NOMO-1 (cell line): ENCODE measurements at regions not wholly inside any gene's neighbourhood (a gene's known extent, or its start where the extent isn't known, plus 50 kb on each side); places are given as distances from the start of the nearest gene placed in this dataset.
"Not testable (repeated sequence)": the region's sequence is repeated elsewhere in the genome, so short reads cannot be mapped to it uniquely, and the experiment has no call there.

ENCODE experiments used
- DNase-seq, 2 experiments: peaks; one replicate each; lab custom pipeline; 2025; ENCODE audit not compliant: unreplicated experiment in 2 of 2; lab: John Stamatoyannopoulos, UW

DNA sequence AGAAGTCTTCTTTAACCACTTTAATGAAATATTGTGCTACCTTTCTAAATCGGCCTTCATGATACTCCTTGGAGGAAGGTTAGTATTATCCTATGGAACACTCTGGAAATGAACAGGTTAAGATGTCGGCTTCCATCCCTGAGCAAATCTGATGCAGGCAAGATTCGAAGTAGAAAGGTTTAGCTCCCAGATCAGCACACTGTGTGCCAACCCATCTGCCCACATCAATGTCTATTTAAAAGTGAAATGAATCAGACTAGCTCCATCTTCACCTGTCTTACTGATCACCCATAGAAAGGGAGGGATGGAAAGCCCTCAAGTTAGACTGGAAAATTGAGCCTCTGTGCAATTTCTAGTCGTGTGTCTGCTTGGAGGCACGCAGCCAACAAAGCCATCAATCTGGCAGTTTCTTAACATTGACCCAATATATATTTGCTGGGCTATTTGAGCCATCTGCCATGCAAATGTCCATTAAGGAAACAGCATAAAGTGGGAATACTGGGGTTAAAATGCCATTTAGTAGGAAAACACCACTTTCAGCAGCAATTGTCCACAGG is 506.1 kb downstream of the RMST start:
- DNase-seq, result no peak

DNA sequence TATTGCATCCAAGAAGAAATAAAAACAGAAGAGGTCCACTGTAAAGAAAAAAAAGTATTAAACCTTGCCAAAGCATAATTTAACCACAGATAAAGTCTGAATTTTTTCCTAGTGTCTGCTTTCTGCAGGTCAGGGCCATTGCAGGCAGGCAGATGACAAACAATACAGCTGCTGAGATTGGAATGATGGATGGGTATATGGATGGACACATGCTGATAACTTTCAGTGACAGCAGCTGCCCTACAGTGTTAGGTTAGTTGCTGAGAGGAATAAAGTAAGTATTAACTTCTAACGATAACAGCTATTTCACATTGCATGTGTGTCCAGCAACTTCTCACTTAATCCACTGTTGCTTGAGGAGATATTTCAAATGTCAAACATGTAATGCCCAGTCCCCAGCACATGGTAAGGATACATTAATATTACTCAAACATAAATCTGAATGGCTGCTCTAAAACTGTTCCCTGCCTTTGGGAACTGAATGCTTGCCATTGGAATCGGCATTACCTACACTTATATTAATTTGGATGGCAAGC is 515.3 kb downstream of the RMST start:
- no peak for DNase-seq

DNA sequence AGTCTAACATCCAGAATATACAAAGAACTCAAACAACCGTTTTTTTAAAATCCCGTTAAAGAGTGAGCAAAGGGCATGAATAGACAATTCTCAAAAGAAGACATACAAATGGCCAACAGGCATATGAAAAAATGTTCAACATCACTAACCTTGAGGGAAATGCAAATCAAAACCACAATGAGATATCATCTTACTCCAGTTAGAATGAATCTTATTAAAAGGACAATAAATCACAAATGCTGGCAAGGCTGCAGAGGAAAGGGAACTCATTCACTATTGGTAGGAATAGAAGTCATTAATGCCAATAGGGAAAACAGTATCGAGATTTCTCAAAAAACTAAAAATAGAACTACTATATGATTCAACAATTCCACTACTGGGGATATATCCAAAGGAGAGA is 520.1 kb downstream of the RMST start:
- no peak for DNase-seq

DNA sequence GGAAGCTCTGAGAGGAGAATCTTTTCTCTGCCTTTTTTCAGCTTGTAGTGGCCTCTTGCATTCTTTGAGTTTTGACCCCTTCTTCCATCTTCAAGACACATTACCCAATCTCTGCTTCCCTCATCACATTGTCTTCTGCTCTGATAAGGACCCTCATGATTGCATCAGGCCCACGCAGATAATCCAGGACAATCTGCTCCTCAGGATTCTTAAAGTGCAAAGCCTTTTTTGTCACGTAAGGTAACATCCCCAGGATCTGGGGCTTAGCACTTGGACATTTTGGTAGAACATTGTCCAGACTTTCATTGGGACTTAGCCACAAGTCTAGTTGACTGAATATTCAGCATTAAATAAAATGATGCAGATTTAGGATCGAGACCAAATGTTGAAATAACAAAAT is 521.2 kb downstream of the RMST start:
- DNase-seq, result no peak

DNA sequence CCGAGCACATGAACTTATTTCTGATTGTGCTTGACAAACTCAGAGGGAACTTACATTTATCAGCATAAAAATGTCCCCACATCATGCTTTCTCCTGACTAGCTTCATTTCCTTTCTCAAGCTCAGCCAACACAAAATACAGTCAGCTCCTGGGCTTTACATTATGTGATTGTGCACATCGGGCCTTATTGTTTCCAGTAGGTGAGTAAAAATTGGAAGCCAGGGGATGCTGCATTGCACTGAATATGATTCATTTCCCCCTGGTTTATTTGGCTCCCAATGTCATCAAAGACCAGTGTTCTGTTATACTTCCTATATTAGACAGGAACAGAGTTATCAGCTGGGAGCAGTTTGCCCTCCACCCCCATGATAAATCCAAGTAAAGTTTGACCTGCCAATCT is 521.8 kb downstream of the RMST start:
- no peak for DNase-seq

DNA sequence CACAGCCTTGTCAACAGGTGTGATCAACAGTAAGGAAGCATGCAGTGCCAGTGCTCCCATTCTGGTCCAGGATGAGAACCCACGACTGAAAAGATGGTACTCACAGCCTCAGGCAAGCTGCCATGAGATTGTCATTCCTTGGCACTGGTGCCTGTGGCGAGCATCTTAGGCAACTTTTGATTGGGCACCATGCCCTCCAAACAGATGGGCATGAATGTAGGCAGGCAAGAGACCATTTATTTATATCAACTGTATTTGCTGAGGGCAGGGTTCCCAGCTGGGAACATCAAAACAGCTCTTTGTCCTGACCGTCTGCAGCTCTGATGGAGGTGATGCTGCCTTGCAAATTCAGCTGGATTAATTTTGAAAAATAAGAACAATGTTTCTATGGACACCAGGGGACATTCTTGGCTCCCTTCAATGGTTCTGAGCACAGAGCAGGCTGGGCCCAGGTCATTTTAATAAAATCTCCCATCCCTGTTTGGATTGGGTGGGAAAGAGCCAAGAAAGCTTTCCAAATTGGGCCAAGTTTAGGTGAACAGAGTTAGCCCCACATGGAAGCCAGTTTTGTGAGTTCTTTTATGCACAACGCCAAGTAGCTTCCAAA is 522.5 kb downstream of the RMST start:
- no peak for DNase-seq

DNA sequence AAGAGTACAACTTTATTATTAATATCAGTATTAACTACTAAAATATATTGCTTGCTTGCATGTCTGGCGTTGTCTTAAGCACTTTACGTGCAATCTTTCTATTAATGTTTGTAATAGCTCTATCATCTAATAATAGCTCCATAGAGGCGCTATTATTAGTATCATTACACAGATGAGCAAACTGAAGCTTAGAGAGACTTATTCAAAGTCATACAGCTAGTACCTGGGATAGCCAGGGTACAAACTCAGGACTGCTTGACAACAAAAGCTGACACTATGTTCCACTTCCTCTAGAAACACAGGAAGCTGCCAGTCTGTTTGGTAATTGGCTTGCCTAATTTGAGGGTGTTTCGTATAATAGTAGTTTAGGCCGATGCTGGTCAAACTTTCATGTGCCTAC is 523.2 kb downstream of the RMST start:
- DNase-seq, result no peak

DNA sequence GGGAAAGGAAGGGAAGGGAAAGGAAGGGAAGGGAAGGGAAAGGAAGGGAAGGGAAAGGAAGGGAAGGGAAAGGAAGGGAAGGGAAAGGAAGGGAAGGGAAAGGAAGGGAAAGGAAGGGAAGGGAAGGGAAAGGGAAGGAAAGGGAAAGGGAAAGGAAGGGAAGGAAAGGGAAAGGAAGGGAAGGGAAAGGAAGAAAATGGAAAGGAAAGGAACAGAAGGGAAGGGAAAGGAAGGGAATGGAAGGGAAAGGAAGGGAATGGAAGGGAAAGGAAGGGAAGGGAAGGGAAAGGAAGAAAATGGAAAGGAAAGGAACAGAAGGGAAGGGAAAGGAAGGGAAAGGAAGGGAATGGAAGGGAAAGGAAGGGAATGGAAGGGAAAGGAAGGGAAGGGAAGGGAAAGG is 526.0 kb downstream of the RMST start:
- not testable (repeated sequence) for DNase-seq

DNA sequence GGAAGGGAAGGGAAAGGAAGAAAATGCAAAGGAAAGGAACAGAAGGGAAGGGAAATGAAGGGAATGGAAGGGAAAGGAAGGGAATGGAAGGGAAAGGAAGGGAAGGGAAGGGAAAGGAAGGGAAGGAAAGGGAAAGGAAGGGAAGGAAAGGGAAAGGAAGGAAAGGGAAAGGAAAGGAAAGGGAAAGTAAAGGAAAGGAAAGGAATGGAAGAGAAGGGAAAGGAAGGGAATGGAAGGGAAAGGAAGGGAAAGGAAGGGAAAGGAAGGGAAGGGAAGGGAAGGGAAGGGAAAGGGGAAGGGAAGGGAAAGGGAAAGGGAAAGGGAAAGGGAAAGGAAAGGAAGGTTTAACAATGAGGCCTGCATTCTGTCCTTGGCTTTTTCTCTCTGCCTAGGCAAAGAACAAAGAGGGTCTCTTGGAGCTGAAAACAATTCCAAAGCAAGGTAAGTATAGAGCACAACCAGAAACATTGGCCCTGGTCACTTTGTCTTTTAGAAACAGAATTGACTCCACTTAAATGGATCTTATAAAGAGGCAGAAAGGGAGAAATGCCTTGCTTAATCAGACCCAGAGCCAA is 525.9 kb upstream of the TMPO start:
- DNase-seq, result no peak

DNA sequence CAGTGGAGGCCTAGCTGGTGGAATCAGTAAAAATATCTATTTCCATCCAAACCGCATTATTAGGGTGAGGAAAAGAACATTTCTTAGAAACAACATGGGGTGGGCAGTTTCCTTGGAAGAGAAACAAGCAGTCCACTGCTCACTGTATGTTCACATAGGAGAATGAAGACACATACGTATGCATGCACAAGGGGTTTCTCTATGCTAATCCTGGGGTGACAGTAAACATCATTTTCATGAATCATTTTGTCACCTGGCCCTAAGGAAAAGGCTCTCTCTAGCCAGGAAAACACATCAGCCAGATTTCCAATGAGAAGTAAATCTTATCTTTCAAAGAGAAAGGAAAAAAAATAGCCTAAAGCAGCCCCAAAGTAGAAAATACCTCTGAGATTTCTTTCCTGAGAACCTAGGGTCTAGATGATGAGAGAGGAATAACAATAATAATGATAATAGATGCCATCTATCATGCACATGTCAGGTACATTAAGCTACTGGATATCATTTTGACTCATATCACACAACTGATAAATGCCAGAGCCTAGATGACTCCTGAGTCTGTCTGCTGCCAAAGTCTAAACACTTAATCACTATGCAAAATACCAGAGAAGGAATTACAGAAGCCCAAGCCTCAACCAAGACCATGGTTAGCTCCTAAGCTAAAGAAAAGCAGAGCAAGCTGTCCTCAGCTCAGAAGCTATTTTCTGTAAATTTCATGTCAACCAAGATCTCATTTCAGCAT is 520.5 kb upstream of the TMPO start:
- DNase-seq, result no peak

DNA sequence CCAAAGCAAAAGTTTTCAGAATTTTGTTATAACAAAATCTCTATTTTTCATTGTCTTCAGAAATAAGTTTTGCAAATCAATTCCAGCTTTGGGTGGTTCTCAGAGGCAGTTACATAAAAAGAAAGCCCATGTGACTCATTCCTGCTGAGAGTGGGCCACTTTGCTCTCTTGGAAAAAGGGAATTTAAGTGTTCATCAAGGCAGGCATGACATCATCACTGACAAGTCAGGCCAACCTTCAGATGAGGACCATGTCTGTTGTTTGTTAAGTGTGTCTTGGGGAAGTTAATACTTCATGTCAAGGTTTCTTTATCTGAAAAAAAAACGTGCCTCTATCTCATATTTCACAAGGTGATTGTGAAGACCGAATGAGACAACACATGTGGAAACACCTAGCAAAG is 519.8 kb upstream of the TMPO start:
- DNase-seq, result no peak

DNA sequence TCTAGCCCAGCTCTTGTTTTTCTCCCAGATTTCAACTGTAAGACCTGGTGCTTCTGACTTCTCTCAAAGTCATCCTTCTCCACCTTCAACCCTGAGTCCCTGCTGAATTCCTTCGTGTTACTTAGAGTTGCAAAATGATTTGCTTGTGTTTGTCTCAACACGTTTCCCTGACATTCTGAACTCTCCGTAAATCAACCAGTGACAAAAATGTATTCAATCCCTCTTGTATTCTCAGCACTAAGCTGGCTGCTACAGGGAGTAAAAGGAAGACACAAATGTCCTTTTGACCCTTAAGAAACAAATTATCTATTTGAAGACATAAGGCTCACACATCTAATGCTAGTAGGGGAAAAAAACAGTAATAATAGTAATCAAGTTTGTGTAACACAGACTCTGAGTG is 514.0 kb upstream of the TMPO start:
- no peak for DNase-seq

DNA sequence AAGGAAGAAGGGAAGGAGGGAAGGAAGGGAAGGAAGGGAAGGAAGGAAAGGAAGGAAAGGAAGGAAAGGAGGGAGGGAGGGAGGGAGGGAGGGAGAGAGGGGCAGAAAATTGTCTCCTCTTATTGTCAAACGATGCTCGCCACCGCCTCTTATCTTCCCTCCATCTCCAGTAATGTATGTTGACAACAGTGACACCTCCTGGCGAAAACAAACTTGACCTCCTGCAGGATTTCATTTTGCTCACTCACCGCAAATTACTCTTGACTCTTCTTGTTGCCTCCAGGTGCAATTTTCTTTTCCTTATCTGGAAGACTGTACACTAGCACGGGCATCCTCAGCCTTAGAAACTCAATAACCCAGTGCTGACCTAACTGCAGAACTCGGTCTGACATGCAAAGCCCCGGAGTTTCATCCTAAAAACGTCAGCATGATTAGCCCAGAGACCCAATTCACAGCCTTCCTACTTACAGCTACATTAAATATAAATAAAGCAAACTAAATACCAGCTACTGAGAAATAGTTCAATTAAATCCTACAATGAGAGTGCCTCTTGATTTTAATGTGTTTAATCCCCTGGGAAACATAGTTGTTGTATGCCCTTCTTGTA is 512.4 kb upstream of the TMPO start:
- DNase-seq, result peak in 1 of 2 experiments; percentile 29

DNA sequence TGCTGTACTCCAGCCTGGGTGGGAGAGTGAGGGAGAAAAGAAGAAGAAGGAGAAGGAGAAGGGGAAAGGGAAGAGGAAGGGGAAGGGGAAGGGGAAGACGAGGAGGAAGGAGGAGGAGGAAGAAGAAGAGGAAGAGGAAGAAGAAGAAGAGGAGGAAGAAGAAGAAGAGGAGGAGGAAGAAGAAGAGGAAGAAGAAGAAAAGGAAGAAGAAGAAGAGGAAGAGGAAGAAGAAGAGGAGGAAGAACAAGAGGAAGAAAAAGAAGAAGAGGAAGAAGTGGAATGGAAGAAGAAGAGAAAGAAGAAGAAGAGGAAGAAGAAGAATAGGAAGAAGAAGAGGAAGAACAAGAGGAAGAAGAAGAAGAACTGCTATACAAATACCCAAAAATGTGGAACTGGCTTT is 507.4 kb upstream of the TMPO start:
- DNase-seq, result no peak

DNA sequence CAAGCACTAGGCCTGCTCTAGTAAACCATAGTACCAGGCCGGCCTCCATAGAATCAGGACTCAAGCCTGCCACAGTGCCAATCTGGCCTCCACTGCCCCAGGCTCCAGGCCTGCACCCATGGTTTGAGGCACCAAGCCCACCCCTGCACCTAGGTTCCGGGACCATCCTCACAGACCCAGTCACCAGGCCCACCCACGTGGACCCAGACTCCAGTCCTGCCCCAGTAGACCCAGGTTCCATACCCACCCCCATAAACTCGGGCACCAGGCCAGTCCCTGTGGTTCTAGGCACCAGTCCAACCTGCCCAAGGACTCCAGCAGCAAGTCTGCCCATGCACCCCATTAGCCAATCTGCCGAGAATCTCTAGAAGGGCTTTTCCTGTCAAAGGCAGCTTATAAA is 501.8 kb upstream of the TMPO start:
- DNase-seq, result no peak

DNA sequence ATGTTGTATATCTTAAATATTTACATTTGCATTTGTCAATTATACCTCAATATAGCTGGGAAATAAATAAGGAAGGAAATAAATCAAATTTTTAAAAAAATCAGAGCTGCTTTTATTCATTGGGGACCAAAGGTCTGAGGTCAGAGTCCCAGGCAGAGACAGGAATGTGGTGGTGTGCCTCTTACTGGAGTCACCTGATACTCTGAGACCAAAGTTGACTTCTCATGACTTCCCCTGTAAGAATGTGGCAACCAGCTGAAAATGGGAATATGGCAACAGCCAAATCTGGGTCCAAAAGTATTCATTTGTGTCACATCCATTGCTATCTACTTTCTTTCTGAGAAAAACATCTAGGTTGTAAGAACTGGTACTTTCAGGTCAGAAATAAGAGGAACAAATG is 496.6 kb upstream of the TMPO start:
- DNase-seq, result no peak

DNA sequence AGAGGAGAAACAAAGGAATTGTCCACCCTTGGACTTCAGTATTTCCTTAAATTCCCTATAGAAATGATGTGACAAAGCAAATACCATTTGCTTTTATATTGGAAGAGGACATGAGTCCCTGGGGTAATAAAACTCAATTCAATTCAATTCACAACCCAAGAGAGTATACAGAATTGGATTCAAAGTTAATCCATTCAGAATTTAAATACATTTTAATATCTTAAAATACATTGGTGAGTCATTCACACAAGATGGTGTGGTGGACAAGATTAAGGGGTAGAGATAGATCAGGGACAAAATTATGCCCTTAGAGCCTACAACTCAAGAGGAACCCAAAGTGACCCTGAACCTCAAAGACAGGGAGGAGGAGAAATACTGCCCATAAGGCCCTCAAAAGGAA is 495.0 kb upstream of the TMPO start:
- DNase-seq, result no peak

DNA sequence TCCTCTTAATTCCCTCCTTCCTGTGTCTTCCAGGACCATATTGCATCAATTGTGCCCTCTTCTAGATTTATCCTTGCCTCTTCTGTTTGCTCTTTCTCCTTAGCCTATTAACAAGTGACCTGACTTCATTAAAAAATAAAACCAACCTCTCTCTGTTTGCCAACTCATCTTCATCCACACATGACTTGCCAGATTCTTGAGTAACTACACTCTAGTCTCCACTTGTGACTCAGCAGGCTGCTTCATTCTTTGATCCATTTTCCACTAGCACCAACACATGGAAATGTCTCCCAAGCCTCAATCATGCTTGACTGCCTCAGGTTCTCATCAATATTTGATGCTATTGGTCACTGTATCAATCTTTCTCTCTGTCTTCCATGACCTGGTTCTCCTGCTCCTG is 492.4 kb upstream of the TMPO start:
- DNase-seq, result no peak

DNA sequence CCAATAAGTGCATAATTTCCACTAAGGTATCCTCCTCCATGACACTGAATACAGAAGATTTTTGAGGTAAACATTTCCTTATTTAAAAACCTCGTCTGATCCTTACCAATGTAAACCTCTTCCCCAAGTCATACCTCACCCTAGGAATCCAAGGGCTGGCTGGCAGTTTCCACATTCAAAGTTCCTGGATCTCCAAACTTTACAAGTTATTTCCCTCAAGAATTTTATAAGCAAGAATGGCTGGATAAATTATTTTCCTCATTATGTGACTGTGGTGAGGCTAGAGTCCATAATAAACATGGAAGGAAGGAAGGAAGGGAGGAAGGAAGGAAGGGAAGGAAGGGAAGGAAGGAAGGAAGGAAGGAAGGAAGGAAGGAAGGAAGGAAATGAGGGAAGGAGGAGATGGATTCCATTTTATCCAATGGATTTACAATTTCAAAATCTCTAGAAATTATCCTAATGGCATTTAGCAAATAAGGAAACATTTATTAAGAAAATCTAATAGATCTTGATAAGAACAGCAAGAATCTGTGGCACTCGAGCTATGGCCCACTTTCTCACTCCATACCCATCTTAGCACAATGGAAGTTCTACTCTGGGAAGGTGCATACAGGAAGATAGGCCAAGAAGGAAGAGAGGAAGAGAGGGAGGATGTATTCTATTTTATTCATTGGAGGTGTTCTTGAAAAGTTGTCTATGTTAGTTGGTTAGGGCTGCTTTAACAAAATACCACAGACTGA is 477.8 kb upstream of the TMPO start:
- no peak for DNase-seq

DNA sequence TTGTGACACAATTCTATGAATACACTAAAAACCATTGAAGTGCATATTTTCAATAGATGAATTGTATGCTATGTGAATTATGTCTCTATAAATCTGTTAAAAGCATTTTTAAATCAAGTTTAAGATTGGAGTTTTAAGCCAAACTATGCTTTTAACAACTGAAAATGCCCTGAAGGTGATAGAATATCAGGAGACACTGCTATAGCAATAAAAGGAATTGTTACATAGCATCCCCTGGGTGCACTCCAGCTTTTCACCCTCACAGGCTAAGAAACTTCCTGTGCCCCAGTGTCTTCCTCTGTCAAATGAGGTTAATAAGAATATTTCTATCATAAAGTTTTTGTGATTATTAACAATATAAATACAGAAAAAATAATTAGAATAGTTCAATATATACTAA is 472.7 kb upstream of the TMPO start:
- no peak for DNase-seq

DNA sequence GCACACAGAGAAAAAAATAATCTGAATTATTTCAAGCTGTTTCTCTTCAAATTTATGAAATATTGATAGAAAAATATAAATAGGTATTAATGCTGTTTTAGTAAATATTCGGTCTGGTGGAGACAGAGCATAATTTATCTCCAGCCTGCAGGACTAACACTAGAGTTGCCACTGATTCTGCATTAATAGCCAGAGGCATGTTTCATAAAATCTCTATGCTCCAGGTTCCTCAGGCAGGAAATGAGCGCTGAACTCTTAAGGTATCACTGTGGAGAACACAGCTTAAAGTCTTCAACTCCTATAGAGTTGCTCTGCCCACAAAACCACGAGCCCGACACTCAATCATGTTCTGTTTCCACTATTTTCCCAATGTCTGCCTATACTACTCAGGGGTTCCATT is 470.0 kb upstream of the TMPO start:
- DNase-seq, result no peak
